IMR-90 (cell line): ENCODE measurements at regions not wholly inside any gene's neighbourhood (a gene's known extent, or its start where the extent isn't known, plus 50 kb on each side); places are given as distances from the start of the nearest gene placed in this dataset.

Experiments
- ATAC-seq: fragments of 200-7000 bp; cut with Tn5 transposase; 2 replicates; pipeline ENCODE4 v1.9.1; 2020; ENCODE audit warnings: low read depth, mild to moderate bottlenecking, moderate library complexity
- BruUV-seq: library from RNA; stranded (reverse); fragments of 400-500 nt; replicated peaks from 2 replicates; lab custom pipeline; 2021; lab: Mats Ljungman, UMichigan
- CTCF ChIA-PET: fragments of 300-600 bp; formaldehyde crosslinking; extraction: SDS; loops from one replicate; lab custom pipeline; 2021; ENCODE audit warnings: antibody characterized with exemption; lab: Yijun Ruan, JAX
- POLR2A ChIA-PET: fragments of 300-600 bp; sonication (Branson Sonifier 250); formaldehyde crosslinking; loops from one replicate; lab custom pipeline; 2022; ENCODE audit warnings: antibody characterized with exemption; ENCODE audit not compliant: unreplicated experiment; lab: Charles Lee
- DNase-seq: peaks from one replicate; pipeline ENCODE4 v3.0.0; 2013
- H2AFZ ChIP-seq: replicated peaks from 2 replicates; pipeline ENCODE3; 2013; ENCODE audit warnings: low read length, mild to moderate bottlenecking; ENCODE audit not compliant: poor library complexity
- H2AK5ac ChIP-seq: 2 replicates; pipeline ENCODE4 v1.6.1; 2013; ENCODE audit warnings: low read depth, low read length, inconsistent platforms
- H2AK9ac ChIP-seq: replicated peaks from 2 replicates; pipeline ENCODE3; 2013; ENCODE audit warnings: mild to moderate bottlenecking, low read depth, low read length, moderate library complexity; ENCODE audit not compliant: poor library complexity
- H2BK120ac ChIP-seq: 2 replicates; pipeline ENCODE4 v1.6.1; 2013; ENCODE audit warnings: low read depth, low read length, inconsistent platforms
- H2BK15ac ChIP-seq: 3 replicates; pipeline ENCODE4 v1.6.1; 2013; ENCODE audit warnings: low read depth, low read length, inconsistent platforms
- H2BK20ac ChIP-seq: 2 replicates; pipeline ENCODE4 v1.6.1; 2013; ENCODE audit warnings: low read depth, mild to moderate bottlenecking, inconsistent platforms, low read length, moderate library complexity
- H2BK5ac ChIP-seq: 2 replicates; pipeline ENCODE4 v1.6.1; 2013; ENCODE audit warnings: mild to moderate bottlenecking, low read depth, low read length, inconsistent platforms; ENCODE audit not compliant: poor library complexity, severe bottlenecking
- H3K14ac ChIP-seq: replicated peaks from 2 replicates; pipeline ENCODE4 v1.6.1; 2013; ENCODE audit warnings: low read depth, low read length, inconsistent platforms
- H3K18ac ChIP-seq: 2 replicates; pipeline ENCODE4 v1.6.1; 2013; ENCODE audit warnings: low read depth, low read length, control low read depth
- H3K23ac ChIP-seq: 2 replicates; pipeline ENCODE4 v1.6.1; 2013; ENCODE audit warnings: low read depth, low read length, inconsistent platforms
- H3K27ac ChIP-seq: 2 replicates; pipeline ENCODE4 v1.5.1; 2013; ENCODE audit warnings: mild to moderate bottlenecking, control low read depth, low read length; ENCODE audit not compliant: insufficient read depth
- H3K27me3 ChIP-seq: 2 replicates; pipeline ENCODE4 v1.6.1; 2013; ENCODE audit warnings: low read length; ENCODE audit not compliant: control insufficient read depth, insufficient read depth
- H3K36me3 ChIP-seq: 2 replicates; pipeline ENCODE4 v1.6.1; 2013; ENCODE audit warnings: low read length, mixed read lengths; ENCODE audit not compliant: control insufficient read depth, insufficient read depth
- H3K4ac ChIP-seq: 2 replicates; pipeline ENCODE4 v1.6.1; 2013; ENCODE audit warnings: low read depth, low read length, inconsistent platforms
- H3K4me1 ChIP-seq: 2 replicates; pipeline ENCODE4 v1.6.1; 2013; ENCODE audit warnings: low read length, mixed read lengths; ENCODE audit not compliant: control insufficient read depth, insufficient read depth
- H3K4me2 ChIP-seq: 2 replicates; pipeline ENCODE4 v1.6.1; 2013; ENCODE audit warnings: low read depth, mild to moderate bottlenecking, control low read depth, low read length, moderate library complexity
- H3K4me3 ChIP-seq: 2 replicates; pipeline ENCODE4 v1.5.1; 2013; ENCODE audit warnings: low read depth, mild to moderate bottlenecking, control low read depth, low read length, moderate library complexity; ENCODE audit not compliant: insufficient read depth
- H3K56ac ChIP-seq: 2 replicates; pipeline ENCODE4 v1.6.1; 2013; ENCODE audit warnings: low read length, inconsistent platforms; ENCODE audit not compliant: insufficient read depth; ENCODE audit errors: extremely low read depth
- H3K79me1 ChIP-seq, 2 experiments: 2 replicates each; pipeline ENCODE4 v1.6.1; 2013; ENCODE audit warnings: low read length in 2 of 2, inconsistent platforms in 1 of 2, low read depth in 1 of 2
- H3K9ac ChIP-seq: 2 replicates; pipeline ENCODE4 v1.6.1; 2013; ENCODE audit warnings: low read depth, low read length, control low read depth
- H3K9me1 ChIP-seq: 2 replicates; pipeline ENCODE4 v1.6.1; 2013; ENCODE audit warnings: low read length, inconsistent platforms; ENCODE audit not compliant: insufficient read depth
- H3K9me3 ChIP-seq: 2 replicates; pipeline ENCODE4 v1.6.1; 2013; ENCODE audit warnings: low read length; ENCODE audit not compliant: control insufficient read depth, insufficient read depth
- H4K20me1 ChIP-seq: 2 replicates; pipeline ENCODE4 v1.6.1; 2013; ENCODE audit warnings: low read length, inconsistent platforms; ENCODE audit not compliant: insufficient read depth
- H4K5ac ChIP-seq: 2 replicates; pipeline ENCODE4 v1.6.1; 2013; ENCODE audit warnings: mild to moderate bottlenecking, low read depth, low read length, control low read depth
- H4K8ac ChIP-seq, 2 experiments: 2 replicates each; pipeline ENCODE4 v1.6.1; 2013; ENCODE audit warnings: low read depth in 2 of 2, low read length in 2 of 2, control low read depth in 1 of 2, inconsistent platforms in 1 of 2
- H4K91ac ChIP-seq: 2 replicates; pipeline ENCODE4 v1.6.1; 2013; ENCODE audit warnings: low read depth, low read length, inconsistent platforms; ENCODE audit not compliant: insufficient read depth
- BHLHE40 ChIP-seq: fragments of 150-350 bp; IDR thresholded peaks from 2 replicates; pipeline ENCODE4 v1.6.1; 2016; ENCODE audit warnings: mild to moderate bottlenecking, low read depth, low read length
- CEBPB ChIP-seq: IDR thresholded peaks from 2 replicates; pipeline ENCODE4 v1.6.1; 2012; ENCODE audit warnings: low read depth, low read length, improper control_type of control experiment
- CHD1 ChIP-seq: IDR thresholded peaks from 2 replicates; pipeline ENCODE4 v1.6.1; 2012; ENCODE audit warnings: low read depth, low read length, improper control_type of control experiment
- CTCF ChIP-seq: conservative IDR thresholded peaks from 2 replicates; pipeline ENCODE4 v1.5.1; 2012; ENCODE audit warnings: mild to moderate bottlenecking, low read depth, low read length, improper control_type of control experiment
- ELK1 ChIP-seq: fragments of 150-350 bp; IDR thresholded peaks from 2 replicates; pipeline ENCODE4 v1.6.1; 2016; ENCODE audit warnings: low read depth, mild to moderate bottlenecking, low read length, moderate library complexity, borderline replicate concordance
- FOS ChIP-seq: fragments of 150-350 bp; IDR thresholded peaks from 2 replicates; pipeline ENCODE4 v1.6.1; 2016; ENCODE audit warnings: low read depth, low read length
- MAFK ChIP-seq: IDR thresholded peaks from 2 replicates; pipeline ENCODE4 v1.6.1; 2012; ENCODE audit warnings: low read depth, low read length, improper control_type of control experiment
- MAZ ChIP-seq: IDR thresholded peaks from 2 replicates; pipeline ENCODE4 v1.6.1; 2012; ENCODE audit warnings: low read depth, mild to moderate bottlenecking, low read length, improper control_type of control experiment, moderate library complexity, borderline replicate concordance
- MXI1 ChIP-seq: IDR thresholded peaks from 2 replicates; pipeline ENCODE4 v1.6.1; 2012; ENCODE audit warnings: low read depth, mild to moderate bottlenecking, low read length, moderate library complexity, borderline replicate concordance
- NFE2L2 ChIP-seq: fragments of 150-350 bp; IDR thresholded peaks from 2 replicates; pipeline ENCODE4 v1.6.1; 2016; ENCODE audit warnings: low read depth, mild to moderate bottlenecking, low read length
- POLR2A ChIP-seq: IDR thresholded peaks from 2 replicates; pipeline ENCODE4 v1.6.1; 2012; ENCODE audit warnings: mild to moderate bottlenecking, low read depth, low read length
- RAD21 ChIP-seq: IDR thresholded peaks from 2 replicates; pipeline ENCODE4 v1.6.1; 2012; ENCODE audit warnings: low read length, improper control_type of control experiment
- RCOR1 ChIP-seq: IDR thresholded peaks from 2 replicates; pipeline ENCODE4 v1.6.1; 2012; ENCODE audit warnings: mild to moderate bottlenecking, low read length, improper control_type of control experiment; ENCODE audit not compliant: insufficient replicate concordance
- RFX5 ChIP-seq: IDR thresholded peaks from 2 replicates; pipeline ENCODE4 v1.8.0; 2012; ENCODE audit warnings: low read depth, mild to moderate bottlenecking, low read length, moderate library complexity
- SMC3 ChIP-seq: fragments of 150-350 bp; IDR thresholded peaks from 2 replicates; pipeline ENCODE4 v1.6.1; 2016; ENCODE audit warnings: low read depth, mild to moderate bottlenecking, antibody characterized with exemption, low read length, moderate library complexity
- USF2 ChIP-seq: fragments of 150-350 bp; IDR thresholded peaks from 2 replicates; pipeline ENCODE4 v1.6.1; 2017; ENCODE audit warnings: mild to moderate bottlenecking, antibody characterized with exemption, low read length, low read depth
- WGBS, 2 experiments: methylation state at CpG; one replicate each; pipeline versions ENCODE4 v1.1.5 to v1.1.7; 2013; ENCODE audit warnings: missing lambda C conversion rate in 2 of 2; ENCODE audit not compliant: insufficient read length in 1 of 2; ENCODE audit errors: extremely low coverage in 2 of 2; 5-methylcytosine and 5-hydroxymethylcytosine counted together
- dilution Hi-C: fragments of 300-500 bp; cut with HindIII; formaldehyde crosslinking; loops from one replicate; pipeline ENCODE4 v1.14.3; 2018; ENCODE audit warnings: low sequenced_read_pairs; ENCODE audit not compliant: unreplicated experiment
- in situ Hi-C: fragments of 300-500 bp; cut with MboI; formaldehyde crosslinking; loops from 3 replicates; pipeline ENCODE4 v1.14.3; 2019; ENCODE audit warnings: low sequenced_read_pairs, inconsistent platforms, mixed read lengths
- intact Hi-C: fragments of 100-400 bp; cut with micrococcal nuclease; formaldehyde crosslinking; loops from 2 replicates; pipeline ENCODE4 v1.10.0; 2022

GRCh38 chr10:59965899-59966650 lies 59.7 kb upstream of the CCDC6 start:
- H3K14ac ChIP-seq, result no peak overlapping the region
- no peak overlapping the region for H3K23ac ChIP-seq
- H3K27me3 ChIP-seq, result no peaks in the 10 kb centered on the region; the same call in 1 of the 2 replicates
- H3K9me3 ChIP-seq, result no peaks in the 10 kb centered on the region
- H4K20me1 ChIP-seq, result no peaks in the 10 kb centered on the region
- intact Hi-C loops (no loop called here), dilution Hi-C loops (no loop called here), in situ Hi-C loops (no loop called here)
- H4K5ac ChIP-seq, result no peak overlapping the region
- no peak overlapping the region for H3K9ac ChIP-seq
- CTCF ChIA-PET, result no interaction called here
- H4K8ac ChIP-seq, result no peak overlapping the region
- no CpG with 5 or more reads among the region's 6 CpGs for WGBS, 2 experiments
- no peak overlapping the region for H2BK5ac ChIP-seq
- no peak overlapping the region for H3K4me3 ChIP-seq
- no peak overlapping the region for H2BK20ac ChIP-seq
- no peak overlapping the region for H3K4me2 ChIP-seq
- H2BK120ac ChIP-seq, result no peak overlapping the region
- no peak overlapping the region for H4K91ac ChIP-seq
- no peaks in the 10 kb centered on the region for H3K79me1 ChIP-seq
- no TSS peak for BruUV-seq
- H2BK15ac ChIP-seq, result no peak overlapping the region
- H2AFZ ChIP-seq, result no peak overlapping the region
- no peak overlapping the region for H3K4ac ChIP-seq
- H3K18ac ChIP-seq, result no peak overlapping the region
- no peaks in the 10 kb centered on the region for H3K36me3 ChIP-seq
- ATAC-seq (no peak), DNase-seq (no peak)
- H3K56ac ChIP-seq, result no peak overlapping the region
- H2AK9ac ChIP-seq, result no peak overlapping the region
- H3K9me1 ChIP-seq, result no peaks in the 10 kb centered on the region
- H3K4me1 ChIP-seq, result no peaks in the 10 kb centered on the region
- POLR2A ChIA-PET, result no interaction called here
- H3K27ac ChIP-seq, result no peak overlapping the region
- no peak for TF ChIP-seq BHLHE40
- no peak for TF ChIP-seq MAZ
- no peak for TF ChIP-seq MAFK
- TF ChIP-seq USF2, result no peak
- TF ChIP-seq RFX5, result no peak
- no peak for TF ChIP-seq SMC3
- no peak for TF ChIP-seq RAD21
- TF ChIP-seq RCOR1, result no peak
- TF ChIP-seq FOS, result no peak
- TF ChIP-seq NFE2L2, result no peak
- TF ChIP-seq CHD1, result no peak
- no peak for TF ChIP-seq ELK1
- no peak for TF ChIP-seq CTCF
- TF ChIP-seq POLR2A, result no peak
- TF ChIP-seq MXI1, result no peak
- TF ChIP-seq CEBPB, result no peak
- no peak overlapping the region for H2AK5ac ChIP-seq
